HT-29 (cell line): ENCODE measurements at regions not wholly inside any gene's neighbourhood (a gene's known extent, or its start where the extent isn't known, plus 50 kb on each side); places are given as distances from the start of the nearest gene placed in this dataset.
"Not testable (repeated sequence)": the region's sequence is repeated elsewhere in the genome, so short reads cannot be mapped to it uniquely, and the experiment has no call there.

Experiments used
- DNase-seq: peaks from one replicate; pipeline ENCODE4 v3.0.0-alpha.2; 2015; ENCODE audit warnings: low spot score

DNA sequence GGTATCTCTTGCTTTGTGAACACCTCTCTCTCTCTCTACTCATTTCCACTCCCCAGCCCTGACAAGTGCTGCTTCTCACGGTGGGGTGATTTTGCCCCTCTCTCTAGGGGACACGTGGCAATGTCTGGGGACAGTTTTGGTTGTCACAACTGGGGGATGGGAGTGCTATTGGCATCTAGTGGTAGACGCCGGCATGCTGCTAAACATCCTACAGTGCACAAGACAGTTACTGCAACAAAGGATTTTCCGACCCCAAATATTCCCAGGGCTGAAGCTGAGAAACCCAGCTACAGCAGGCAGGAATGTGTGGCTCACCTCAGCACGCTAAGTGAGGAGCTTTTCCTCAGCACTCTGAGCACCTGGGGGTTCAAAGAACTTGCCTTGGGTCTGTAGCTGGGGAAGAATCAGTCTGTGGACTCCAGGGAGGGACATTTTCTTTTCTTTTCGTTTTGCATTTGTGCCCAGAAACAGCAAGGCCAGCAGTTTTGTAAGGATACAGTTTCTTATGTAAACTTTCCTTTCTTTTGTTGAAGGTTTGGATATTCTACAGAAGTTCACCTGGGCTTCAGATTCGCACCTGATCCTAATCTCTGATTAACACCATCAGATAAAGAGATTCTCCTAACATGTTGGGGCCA, 246.9 kb upstream of the ZFP64 start:
- no peak for DNase-seq

DNA sequence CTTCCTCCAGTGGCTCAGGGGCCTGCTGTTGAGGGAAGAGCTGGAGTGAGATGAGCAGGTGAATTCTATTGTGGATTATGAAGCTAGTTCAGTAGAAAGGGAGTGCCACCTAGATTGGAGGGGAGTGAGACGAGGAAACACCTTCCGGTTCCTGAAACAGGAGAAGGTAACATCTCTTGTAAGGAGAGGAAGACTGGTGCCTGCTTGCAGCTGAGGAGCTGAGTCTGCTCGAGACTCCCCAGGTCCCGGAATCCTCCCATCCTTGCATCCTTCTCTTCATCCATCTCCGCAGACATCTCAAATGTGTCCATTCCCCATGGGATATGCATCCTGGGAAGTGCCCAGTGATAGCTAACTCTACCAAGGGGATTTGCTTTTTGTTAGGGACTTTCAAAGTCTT, 242.9 kb upstream of the ZFP64 start:
- DNase-seq: no peak

DNA sequence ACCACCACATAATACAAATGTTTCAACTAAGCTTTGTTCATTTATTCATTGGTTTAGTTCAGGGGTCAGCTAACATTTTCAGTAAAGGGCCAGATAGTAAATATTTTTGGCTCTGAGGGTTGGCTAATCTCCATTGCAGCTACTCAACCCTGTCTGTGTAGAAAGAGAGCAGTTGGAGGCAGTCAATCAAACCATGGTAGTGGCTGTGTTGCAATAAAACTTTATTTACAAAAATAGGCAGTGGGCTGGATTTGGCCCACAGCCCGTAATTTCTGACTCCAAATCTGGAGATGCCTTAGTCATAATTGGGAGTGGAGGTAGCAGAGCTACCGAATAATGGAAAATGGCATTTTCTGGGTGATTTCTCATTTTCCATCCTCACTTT, 242.5 kb upstream of the ZFP64 start:
- no peak for DNase-seq

DNA sequence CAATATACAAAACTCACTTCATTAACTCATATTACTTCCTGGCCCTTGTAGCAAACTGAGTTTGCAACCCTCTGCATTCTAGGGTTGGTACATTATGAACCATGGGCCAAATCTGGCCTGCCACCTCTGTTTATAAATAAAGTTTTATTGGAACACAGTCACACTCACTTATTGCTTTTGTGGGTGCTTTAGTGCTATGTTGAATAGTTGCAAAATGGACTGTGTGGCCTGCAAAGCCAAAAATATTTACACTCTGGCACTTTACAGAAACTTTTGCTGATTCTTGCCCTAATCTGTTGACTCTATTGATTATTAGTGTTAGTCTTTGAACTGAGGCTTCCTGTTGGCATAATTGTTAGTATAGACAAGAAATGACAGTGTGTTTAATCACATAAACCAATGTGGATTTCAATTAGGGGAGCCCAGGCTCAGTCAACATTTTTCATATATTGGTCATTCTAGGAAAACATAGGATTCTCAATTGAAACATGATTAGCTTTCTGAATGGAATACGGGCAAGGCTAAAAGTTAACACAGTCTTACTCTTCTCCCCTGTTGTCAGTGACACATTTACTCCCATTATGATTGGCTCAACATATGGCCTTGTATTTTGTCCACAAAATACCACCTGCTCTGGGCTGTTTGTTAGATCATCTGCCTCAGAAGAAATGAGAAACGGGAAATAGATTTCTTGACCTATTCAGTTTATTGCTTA, 241.9 kb upstream of the ZFP64 start:
- no peak for DNase-seq

DNA sequence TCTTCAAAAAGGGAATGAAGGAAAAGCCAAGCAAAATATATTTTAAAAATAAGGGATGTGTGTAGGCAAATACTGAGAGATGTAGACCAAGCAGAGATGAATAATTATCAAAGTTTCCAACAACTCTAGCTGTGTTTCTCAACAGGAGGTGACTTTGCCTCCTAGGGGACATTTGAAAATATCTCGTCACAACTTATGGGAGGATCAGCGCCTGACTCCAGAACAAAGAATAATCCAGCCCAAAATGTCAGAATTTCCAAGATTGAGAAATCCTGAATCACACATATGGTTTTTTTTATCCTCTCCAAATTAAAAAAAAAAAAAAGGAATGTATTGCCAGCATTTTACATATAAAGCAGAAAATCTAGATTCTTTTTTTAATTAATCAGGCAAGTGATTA, 241.2 kb upstream of the ZFP64 start:
- DNase-seq: no peak

DNA sequence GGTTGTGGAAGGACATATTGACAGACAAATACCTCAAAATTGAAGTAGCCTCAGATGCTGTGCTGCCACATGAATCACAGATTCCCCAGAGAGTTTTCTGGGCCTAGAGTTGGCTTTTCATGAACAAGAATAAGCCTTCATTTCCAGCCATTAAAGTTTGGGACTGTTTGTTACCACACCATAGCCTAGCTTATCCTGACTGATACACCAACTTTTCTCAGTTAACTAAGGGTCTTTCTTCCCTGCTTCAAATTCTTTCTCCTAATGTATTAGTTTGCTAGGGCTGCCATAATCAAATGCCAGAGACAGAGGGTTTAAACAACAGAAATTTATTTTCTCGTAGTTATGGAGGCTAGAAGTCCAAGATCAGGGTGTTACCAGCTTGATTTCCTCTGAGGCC, 237.4 kb upstream of the ZFP64 start:
- no peak for DNase-seq

DNA sequence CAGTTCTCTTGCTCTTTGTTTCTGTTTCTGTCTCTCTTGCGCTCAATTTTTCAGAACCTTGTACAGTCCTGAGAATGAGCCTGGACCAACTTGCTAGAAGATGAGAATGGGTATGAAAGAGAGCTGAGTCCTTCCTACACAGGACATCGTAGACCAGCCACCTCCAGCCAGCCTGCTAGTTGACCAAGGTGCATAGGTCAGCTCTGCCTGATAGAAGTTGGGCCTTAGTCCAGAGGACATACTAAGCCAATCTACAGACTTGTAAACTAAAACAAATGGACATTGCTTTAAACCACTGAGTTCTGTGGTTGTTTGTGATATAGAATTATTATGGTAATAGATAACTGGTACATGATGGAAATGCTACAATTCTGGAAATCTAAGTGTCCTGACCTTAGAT, 236.4 kb upstream of the ZFP64 start:
- no peak for DNase-seq

DNA sequence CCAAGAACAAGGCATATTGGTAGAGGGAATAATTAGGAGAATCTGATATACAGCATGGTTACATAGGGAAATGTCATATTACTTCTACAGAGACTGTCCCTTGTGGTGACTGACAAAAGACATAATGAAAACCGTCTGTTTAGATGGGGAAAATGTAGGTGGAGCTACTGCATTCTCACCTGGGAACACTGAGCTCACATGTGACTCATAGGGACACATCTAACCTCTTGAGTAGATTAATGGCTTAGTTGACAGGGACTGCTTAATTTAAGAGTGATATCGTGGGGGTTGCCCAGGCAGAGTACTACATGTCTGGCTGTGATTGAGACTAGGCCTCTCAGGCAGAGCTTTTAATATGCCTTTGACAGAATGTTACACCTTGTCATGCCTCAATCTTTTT, 235.3 kb upstream of the ZFP64 start:
- DNase-seq: peak; percentile 30

DNA sequence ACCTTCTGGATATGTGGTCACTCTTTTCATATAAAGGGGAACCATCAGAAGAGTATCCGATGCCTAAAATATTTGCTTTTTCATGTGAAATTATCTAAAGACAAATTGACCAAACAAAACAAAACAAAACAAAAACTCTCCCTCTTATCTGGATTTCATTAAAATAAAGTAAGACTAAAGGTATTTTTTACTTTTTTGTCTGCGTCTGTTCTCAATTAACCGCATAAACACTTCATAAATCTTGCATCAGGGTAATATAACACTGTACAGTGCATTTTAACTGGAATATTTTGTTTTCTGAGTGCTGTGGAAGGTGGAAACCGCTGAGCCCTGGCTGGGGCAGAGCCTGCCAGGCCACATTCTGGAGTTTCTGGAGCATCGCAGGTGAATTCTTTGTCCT, 234.1 kb upstream of the ZFP64 start:
- DNase-seq: no peak

DNA sequence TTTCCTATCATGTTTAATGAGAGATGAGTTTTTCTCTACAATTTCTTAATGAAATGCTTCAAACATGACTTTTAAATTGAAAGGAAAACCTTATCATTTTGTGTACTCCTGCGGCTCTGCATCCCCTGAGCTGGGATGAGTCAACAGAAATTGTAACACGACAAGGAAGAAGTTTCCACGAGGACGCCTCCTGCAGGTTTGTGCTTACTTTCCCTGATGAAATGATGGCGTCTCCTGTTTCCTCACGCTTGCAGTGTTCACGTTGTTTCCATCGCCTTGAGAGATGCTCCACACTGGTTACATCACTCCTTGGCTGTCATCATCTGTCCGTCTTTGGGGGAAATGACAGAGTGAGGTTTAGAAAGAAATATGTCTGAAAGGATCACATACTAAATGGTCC, 233.7 kb upstream of the ZFP64 start:
- DNase-seq: no peak

DNA sequence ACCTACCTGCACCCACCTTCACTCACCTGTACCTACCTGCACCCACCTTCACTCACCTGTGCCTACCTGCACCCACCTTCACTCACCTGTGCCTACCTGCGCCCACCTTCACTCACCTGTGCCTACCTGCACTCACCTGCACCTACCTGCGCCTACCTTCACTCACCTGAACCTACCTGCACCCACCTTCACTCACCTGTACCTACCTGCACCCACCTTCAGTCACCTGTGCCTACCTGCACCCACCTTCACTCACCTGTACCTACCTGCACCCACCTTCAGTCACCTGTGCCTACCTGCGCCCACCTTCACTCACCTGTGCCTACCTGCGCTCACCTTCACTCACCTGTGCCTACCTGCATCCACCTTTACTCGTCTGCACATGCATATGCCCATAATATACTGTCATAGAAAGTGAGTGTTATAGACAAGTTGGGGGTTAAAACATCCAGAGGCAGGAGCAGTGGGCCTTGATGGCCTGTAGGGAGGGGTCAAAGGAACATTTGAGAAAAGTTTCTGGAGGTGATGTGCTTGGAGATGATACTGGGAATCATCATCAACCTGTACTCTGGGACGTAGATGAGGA, 232.9 kb upstream of the ZFP64 start:
- DNase-seq: not testable (repeated sequence)

DNA sequence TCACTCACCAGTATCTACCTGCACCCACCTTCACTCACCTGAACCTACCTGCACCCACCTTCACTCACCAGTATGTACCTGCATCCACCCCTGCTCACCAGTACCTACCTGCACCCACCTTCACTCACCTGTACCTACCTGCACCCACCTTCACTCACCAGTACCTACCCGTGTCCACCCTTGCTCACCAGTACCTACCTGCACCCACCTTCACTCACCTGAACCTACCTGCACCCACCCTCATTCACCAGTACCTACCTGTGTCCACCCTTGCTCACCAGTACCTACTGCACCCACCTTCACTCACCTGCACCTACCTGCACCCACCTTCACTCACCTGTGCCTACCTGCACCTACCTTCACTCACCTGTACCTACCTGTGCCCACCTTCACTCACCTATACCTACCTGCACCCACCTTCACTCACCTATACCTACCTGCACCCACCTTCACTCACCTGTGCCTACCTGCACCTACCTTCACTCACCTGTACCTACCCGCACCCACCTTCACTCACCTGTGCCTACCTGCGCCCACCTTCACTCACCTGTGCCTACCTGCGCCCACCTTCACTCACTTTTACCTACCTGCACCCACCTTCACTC, 232.1 kb upstream of the ZFP64 start:
- not testable (repeated sequence) for DNase-seq

DNA sequence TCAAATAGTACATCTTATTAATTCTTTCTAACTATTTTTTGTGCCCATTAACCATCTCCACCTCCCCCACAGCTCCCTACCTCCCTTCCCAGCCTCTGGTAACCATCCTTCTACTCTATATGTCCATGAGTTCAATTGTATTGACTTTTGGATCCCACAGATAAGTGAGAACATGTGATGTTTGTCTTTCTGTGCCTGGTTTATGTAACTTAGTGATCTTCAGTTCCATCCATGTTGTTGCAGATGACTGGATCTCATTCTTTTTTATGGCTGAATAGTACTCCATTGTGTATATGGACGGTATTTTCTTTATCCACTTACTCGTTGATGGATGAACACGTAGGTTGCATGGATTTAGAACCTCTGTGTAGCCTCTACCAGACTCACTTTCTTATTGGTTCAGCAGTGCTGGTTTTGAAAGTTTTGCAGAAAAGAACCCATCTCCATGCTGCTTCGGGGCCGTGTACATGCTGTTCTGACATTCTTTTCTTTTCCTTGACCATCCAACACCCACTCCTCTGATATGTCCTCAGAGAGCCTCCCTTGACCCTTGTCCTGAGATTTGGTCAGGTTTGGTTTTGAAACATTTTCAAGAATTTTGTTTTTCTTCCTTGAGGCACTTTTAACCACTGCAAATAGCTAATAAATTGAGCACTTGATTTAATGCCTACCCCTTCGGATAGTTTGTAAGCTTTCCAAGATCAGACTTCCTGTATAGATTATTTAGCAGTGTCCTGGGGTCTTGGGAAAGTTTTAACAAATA, 231.2 kb upstream of the ZFP64 start:
- DNase-seq: no peak

DNA sequence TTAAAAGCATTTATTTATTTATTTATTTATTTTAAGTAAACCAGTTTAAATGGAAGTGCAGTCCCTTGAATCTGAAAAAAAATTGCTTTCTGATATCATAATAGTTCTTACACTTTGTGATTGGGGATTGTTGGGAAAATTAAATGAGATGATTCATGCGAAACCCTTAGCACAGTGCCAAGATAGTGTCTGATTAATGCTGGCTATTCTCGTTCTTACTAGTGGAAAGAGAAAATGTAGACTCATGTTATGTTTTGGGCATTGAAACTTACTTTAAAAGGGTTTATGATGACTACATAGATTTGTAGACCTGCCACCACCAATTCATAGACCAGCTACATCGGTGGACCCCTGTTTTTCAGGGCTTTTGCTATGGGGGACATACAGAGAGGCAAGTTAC, 229.2 kb upstream of the ZFP64 start:
- DNase-seq: no peak

DNA sequence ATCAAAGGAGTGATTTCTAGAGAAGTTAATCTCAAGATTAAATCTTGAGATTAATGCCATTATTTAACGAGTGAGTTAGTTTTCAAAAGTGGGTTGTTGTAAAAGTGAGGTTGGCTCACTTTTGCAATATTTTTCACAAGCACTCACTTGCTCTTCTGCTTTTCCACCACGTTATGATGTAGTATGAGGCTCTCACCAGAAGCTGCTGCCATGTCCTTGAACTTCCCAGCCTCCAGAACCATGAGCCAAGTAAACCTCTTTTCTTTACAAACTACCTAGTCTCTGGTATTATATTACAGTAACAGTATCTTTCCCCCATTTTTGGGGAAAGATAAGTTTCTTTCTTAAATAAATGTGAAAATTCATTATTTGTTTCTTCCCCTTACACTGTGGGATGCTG, 227.6 kb upstream of the ZFP64 start:
- no peak for DNase-seq

DNA sequence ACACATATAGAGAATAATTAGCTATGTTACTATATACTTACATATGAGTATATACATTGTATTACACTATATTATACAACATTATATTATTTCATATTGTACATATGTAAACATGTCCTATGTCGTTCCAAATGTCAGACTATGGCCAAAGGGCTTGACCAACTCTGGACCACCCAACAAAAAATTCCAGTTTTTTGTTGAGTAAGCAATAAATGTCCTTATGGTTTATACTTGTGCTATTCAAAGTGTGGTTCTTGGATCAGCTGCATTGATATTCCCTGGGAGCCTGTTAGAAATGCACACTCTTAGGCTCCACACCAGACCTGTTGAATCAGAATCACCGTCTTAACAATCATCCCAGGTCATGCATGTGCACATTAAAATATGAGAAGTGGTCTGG, 225.4 kb upstream of the ZFP64 start:
- no peak for DNase-seq

DNA sequence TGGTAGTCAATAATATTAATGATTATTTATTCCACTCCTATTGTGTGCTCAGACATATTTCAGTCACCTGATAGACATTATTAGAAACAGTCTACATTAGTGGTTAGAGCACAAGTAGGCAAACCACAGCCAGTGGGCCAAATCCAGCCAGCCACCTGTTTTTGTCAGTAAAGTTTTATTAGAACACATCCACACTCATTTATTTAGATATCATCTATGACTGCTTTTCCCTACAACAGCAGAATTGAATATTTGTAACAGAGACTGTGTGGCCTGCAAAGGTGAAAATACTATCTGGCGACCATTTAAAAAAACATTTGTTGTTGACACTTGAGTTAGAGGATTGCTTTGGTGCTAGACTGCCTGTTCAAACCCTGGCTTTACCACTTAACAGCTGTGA, 220.0 kb upstream of the ZFP64 start:
- no peak for DNase-seq

DNA sequence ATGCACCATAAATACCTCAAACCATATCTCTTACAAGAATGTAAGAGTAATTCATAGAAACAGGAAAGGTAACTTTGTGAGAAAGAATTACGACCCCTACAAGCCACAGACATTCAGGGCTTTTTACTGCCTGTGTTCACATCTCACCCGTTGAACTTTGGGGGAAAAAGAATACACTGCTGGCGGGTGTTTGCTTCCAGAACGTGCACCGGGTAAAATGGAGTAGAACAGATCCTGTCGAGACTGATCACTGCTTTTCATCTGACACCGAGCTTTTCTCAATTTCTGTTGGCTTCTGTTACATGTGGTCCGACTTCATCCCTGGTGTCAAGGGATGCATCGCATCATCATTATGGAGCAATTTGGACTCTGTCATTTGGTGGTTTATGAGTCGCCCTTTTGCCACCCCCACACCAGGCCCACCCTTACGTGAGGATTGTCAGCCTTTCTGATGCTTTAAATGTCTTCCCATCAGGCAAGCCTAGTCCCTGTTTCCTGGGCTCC, 219.2 kb upstream of the ZFP64 start:
- DNase-seq: no peak

DNA sequence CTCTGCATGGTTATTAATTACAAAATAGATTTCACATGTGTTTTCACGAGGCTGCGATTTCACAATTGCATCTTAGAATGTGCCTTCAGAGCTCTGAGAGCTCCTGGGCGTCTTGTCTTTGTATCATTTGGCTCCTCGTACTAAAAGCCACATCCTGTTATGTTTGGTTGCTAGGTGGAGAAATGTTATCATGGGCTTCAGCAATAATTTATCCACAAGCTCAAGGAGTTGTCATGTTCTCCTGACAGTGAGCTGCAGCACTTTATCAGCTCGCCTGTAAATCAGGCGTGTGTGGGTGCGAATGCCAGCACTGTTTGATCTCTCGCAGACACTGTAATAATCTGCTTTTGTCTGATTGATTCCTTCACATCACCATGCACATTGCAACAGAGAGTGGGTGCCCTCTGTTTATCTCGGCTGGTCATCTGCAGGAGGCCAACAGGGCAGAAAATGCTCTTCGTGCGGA, 218.6 kb upstream of the ZFP64 start:
- DNase-seq: peak; percentile 20

DNA sequence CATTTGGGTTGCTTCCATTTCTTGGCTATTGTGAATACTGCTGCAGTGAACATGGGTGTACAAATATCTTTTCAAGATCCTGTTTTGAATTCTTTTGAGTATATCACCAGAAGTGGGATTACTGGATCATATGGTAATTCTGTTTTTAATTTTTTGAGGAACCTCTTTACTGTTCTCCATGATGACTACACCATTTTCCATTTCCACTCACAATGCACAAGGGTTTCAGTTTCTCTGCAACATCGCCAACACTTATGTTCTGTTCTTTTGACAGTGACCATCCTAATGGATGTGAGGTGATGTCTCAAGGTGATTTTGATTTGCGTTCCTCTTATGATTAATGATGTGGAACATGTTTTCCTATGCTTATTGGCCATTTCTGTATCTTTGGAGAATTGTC, 214.4 kb upstream of the ZFP64 start:
- DNase-seq: no peak

DNA sequence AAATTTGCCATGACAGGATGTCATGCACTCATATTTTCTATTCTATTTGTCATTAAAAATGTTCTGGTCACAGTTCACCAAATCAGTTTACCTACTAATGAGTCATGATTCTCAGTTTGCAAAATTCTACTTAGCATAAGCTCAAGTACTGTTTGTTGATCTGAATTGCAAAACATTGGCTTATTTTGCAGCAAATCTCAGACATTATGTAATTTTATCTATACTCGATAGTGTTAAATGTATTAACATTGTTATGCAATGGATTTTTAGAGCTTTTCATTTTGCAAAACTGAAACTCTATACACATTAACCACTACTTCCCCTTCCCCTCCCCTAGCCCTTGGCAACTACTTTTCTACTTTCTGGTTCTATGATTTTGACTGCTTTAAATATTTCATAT, 213.8 kb upstream of the ZFP64 start:
- no peak for DNase-seq

DNA sequence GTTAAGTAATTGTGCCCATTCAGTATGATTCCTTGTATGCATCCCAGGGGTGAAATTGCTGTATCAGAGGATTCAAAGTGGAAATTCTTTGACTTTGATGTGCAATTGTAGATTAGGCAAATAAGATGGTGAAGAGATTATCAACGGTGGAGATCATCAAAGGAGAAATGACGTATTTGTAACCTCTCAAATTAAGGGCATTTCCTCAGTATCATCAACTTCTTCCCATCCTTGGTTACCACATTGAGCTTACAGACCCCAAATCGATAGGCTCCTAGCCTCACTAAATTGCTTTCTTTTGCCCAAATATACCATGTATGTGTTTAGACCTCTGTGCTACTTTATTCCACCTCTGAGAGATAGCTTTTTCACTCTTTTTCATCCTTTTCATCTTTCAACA, 213.1 kb upstream of the ZFP64 start:
- DNase-seq: no peak
